ENCODE measurements at regions not wholly inside any gene's neighbourhood (a gene's known extent, or its start where the extent isn't known, plus 50 kb on each side); places are given as distances from the start of the nearest gene placed in this dataset.

- TF ChIP-seq CTCF (IDR thresholded peaks at IDR 0.05): no peak
- no peak for TF ChIP-seq POLR2A (IDR thresholded peaks at IDR 0.05)
These were observed 1285.5 kb downstream of the TBC1D22A start for GRCh38 chr22:48047722-48048500.

Data from esophagus squamous epithelium (tissue), 4 donors.